Astrocyte (in vitro differentiated cells and primary cell): ENCODE measurements at regions not wholly inside any gene's neighbourhood (a gene's known extent, or its start where the extent isn't known, plus 50 kb on each side); places are given as distances from the start of the nearest gene placed in this dataset.

Experiments used
- DNase-seq: peaks from one replicate; pipeline ENCODE4 v3.0.0-alpha.2; 2010; ENCODE audit warnings: low read depth
- FAIRE-seq: peaks from 2 replicates; lab custom pipeline; 2011; peaks lifted over from hg19 to GRCh38; lab: Jason Lieb, UNC
- H2AFZ ChIP-seq: 2 replicates; pipeline ENCODE4 v1.6.0; 2012; ENCODE audit warnings: low read depth, low read length, inconsistent platforms
- H3K27ac ChIP-seq: 2 replicates; pipeline ENCODE4 v1.5.1; 2011; ENCODE audit warnings: low read depth, low read length, inconsistent platforms
- H3K27me3 ChIP-seq: 2 replicates; pipeline ENCODE4 v1.6.0; 2011; ENCODE audit warnings: low read length, inconsistent platforms; ENCODE audit not compliant: insufficient read depth
- H3K36me3 ChIP-seq: 2 replicates; pipeline ENCODE4 v1.5.1; 2011; ENCODE audit warnings: low read length, inconsistent platforms; ENCODE audit not compliant: insufficient read depth
- H3K4me1 ChIP-seq: 2 replicates; pipeline ENCODE4 v1.5.1; 2011; ENCODE audit warnings: low read length, inconsistent platforms; ENCODE audit not compliant: insufficient read depth
- H3K4me2 ChIP-seq: 2 replicates; pipeline ENCODE4 v1.6.0; 2012; ENCODE audit warnings: low read length, inconsistent platforms
- H3K4me3 ChIP-seq: 2 replicates; pipeline ENCODE4 v1.5.1; 2011; ENCODE audit warnings: low read depth, mild to moderate bottlenecking, low read length, inconsistent platforms; ENCODE audit not compliant: insufficient read depth
- H3K79me2 ChIP-seq: 2 replicates; pipeline ENCODE4 v1.6.0; 2012; ENCODE audit warnings: mild to moderate bottlenecking, low read length, inconsistent platforms; ENCODE audit not compliant: insufficient read depth
- H3K9ac ChIP-seq: 2 replicates; pipeline ENCODE4 v1.6.0; 2012; ENCODE audit warnings: mild to moderate bottlenecking, low read length, inconsistent platforms
- H3K9me3 ChIP-seq: 2 replicates; pipeline ENCODE4 v1.5.1; 2012; ENCODE audit warnings: low read depth, mild to moderate bottlenecking, low read length, inconsistent platforms; ENCODE audit not compliant: insufficient read depth
- H4K20me1 ChIP-seq: 2 replicates; pipeline ENCODE4 v1.6.0; 2012; ENCODE audit warnings: low read length, inconsistent platforms; ENCODE audit not compliant: insufficient read depth
- H3K27ac Mint-ChIP-seq: one replicate; pipeline ENCODE4 v1.8.0; 2021; ENCODE audit warnings: mild to moderate bottlenecking, mixed read lengths; ENCODE audit not compliant: unreplicated experiment
- H3K27me3 Mint-ChIP-seq: one replicate; pipeline ENCODE4 v1.8.0; 2021; ENCODE audit warnings: low read depth, mixed read lengths; ENCODE audit not compliant: unreplicated experiment
- H3K36me3 Mint-ChIP-seq: one replicate; pipeline ENCODE4 v1.8.0; 2021; ENCODE audit warnings: low read depth, mixed read lengths; ENCODE audit not compliant: unreplicated experiment
- H3K4me1 Mint-ChIP-seq: one replicate; pipeline ENCODE4 v1.8.0; 2021; ENCODE audit warnings: low read depth, mixed read lengths; ENCODE audit not compliant: unreplicated experiment
- H3K4me3 Mint-ChIP-seq: one replicate; pipeline ENCODE4 v1.8.0; 2021; ENCODE audit warnings: mild to moderate bottlenecking, moderate library complexity, mixed read lengths; ENCODE audit not compliant: unreplicated experiment
- H3K9me3 Mint-ChIP-seq: one replicate; pipeline ENCODE4 v1.8.0; 2021; ENCODE audit warnings: mild to moderate bottlenecking, mixed read lengths; ENCODE audit not compliant: unreplicated experiment
- CTCF ChIP-seq: IDR thresholded peaks from 2 replicates; pipeline ENCODE4 v1.5.1; 2011; ENCODE audit warnings: low read depth, mild to moderate bottlenecking, inconsistent platforms, low read length, moderate library complexity; ENCODE audit not compliant: insufficient read depth
- EZH2 ChIP-seq: IDR thresholded peaks from 2 replicates; pipeline ENCODE4 v1.6.1; 2012; ENCODE audit warnings: mild to moderate bottlenecking, low read length, inconsistent platforms; ENCODE audit not compliant: insufficient read depth

DNA sequence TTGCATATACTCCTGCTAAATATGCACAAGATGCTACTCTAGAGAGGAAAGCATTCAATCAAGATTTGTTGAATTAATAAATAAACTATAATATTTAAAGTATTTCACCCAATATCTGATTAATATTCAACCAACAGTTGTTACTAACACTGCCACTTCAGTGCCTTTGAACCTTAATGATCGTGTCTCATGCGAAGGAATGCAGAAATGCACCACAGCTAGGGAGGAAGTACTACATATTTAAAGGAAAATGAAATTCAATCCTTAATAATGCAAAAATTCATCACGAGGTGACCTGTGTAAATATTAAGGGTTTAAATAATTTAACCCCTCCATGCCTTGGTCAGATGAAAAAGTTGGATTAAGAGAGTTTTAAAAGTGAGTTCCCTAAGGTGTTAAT is 114.2 kb upstream of the DAZL start:
- Histone ChIP-seq H3K36me3 (no peaks in the 10 kb centered on the region), H3K4me1 (no peaks in the 10 kb centered on the region), H3K79me2 (no peaks in the 10 kb centered on the region), H3K27ac (no peak overlapping the region), H4K20me1 (no peaks in the 10 kb centered on the region), H3K4me3 (no peak overlapping the region), H3K27me3 (no peaks in the 10 kb centered on the region), H3K9me3 (no peaks in the 10 kb centered on the region), H3K4me2 (no peak overlapping the region), H2AFZ (no peak overlapping the region), H3K9ac (no peak overlapping the region)
- FAIRE-seq (no peak), DNase-seq (no peak)
- Mint-ChIP-seq H3K4me3 (no peak overlapping the region), H3K27ac (no peak overlapping the region), H3K27me3 (no peaks in the 10 kb centered on the region), H3K36me3 (no peaks in the 10 kb centered on the region), H3K4me1 (peaks cover 2% of the 10 kb centered on the region), H3K9me3 (peaks cover 2% of the 10 kb centered on the region)
- TF ChIP-seq EZH2: no peak
- TF ChIP-seq CTCF: no peak

DNA sequence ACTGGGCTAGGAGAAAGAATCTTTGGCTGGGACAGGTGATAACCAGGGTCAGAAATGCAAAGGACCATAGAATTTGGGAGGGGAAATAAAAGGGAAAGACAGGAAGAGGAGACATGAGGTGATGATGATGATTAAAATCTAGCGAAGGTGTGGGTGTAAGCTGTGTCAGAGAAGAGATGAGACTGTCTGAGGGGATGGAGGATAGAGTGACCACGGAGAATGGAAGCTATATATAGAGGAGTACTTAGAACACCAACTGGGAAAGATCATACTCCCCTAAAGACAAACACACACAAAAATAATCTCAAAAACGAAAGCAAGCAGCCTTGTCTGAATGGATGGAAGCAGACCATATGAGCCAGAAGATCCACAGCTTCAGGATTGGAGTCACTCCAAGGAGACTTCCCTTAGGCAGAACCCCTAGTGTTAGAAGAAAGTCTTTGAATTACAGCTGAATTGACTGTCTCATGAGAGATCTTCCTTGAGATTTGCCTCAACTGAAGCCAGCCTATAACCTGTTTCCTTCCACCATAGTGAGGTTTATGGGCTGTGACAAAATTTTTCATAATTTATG is 115.2 kb upstream of the DAZL start:
- no peaks in the 10 kb centered on the region for H3K9me3 ChIP-seq
- H3K4me1 Mint-ChIP-seq: peaks cover 2% of the 10 kb centered on the region
- no peaks in the 10 kb centered on the region for H3K4me1 ChIP-seq
- H3K9me3 Mint-ChIP-seq: peaks cover 2% of the 10 kb centered on the region
- H3K4me2 ChIP-seq: no peak overlapping the region
- TF ChIP-seq EZH2 (no peak), CTCF (no peak)
- H3K27ac Mint-ChIP-seq: no peak overlapping the region
- no peak overlapping the region for H3K4me3 ChIP-seq
- H3K27me3 ChIP-seq: no peaks in the 10 kb centered on the region
- H3K27ac ChIP-seq: no peak overlapping the region
- no peaks in the 10 kb centered on the region for H4K20me1 ChIP-seq
- no peaks in the 10 kb centered on the region for H3K79me2 ChIP-seq
- no peak overlapping the region for H3K9ac ChIP-seq
- FAIRE-seq (no peak), DNase-seq (no peak)
- no peaks in the 10 kb centered on the region for H3K27me3 Mint-ChIP-seq
- H3K4me3 Mint-ChIP-seq: no peak overlapping the region
- no peak overlapping the region for H2AFZ ChIP-seq
- H3K36me3 Mint-ChIP-seq: no peaks in the 10 kb centered on the region
- no peaks in the 10 kb centered on the region for H3K36me3 ChIP-seq

DNA sequence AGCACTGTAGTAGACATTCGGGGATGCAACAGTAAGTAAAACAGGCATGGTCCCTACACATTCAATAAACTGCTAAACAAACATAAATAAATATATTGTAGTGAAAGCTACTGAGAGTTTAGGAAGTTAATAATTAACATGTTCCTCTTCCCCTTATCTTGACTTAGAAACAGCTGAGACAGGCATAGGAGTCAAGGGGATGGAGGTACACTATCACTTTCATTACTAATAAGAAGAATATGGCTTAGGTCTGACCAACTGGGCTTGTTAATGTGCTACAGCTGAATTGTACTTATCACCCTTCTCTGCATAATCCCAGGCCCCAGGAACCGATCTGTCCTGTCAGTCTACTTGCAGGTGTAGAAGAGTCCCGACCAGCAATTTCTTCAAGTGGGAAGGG is 116.3 kb upstream of the DAZL start:
- Histone ChIP-seq H3K4me2 (no peak overlapping the region), H3K27ac (no peak overlapping the region), H3K79me2 (no peaks in the 10 kb centered on the region), H3K9ac (no peak overlapping the region), H2AFZ (no peak overlapping the region), H3K36me3 (no peaks in the 10 kb centered on the region), H4K20me1 (no peaks in the 10 kb centered on the region), H3K27me3 (no peaks in the 10 kb centered on the region), H3K9me3 (no peaks in the 10 kb centered on the region), H3K4me1 (no peaks in the 10 kb centered on the region), H3K4me3 (no peak overlapping the region)
- Mint-ChIP-seq H3K36me3 (no peaks in the 10 kb centered on the region), H3K4me1 (peaks cover 2% of the 10 kb centered on the region), H3K4me3 (no peak overlapping the region), H3K9me3 (peaks cover 2% of the 10 kb centered on the region), H3K27me3 (no peaks in the 10 kb centered on the region), H3K27ac (no peak overlapping the region)
- no peak for FAIRE-seq
- no peak for TF ChIP-seq CTCF
- no peak for TF ChIP-seq EZH2
- no peak for DNase-seq
